Esophagus muscularis mucosa (tissue), 4 donors: ENCODE measurements at regions not wholly inside any gene's neighbourhood (a gene's known extent, or its start where the extent isn't known, plus 50 kb on each side); places are given as distances from the start of the nearest gene placed in this dataset.

Source experiments
- EP300 ChIP-seq: sonication (generic); formaldehyde crosslinking; IDR thresholded peaks from one replicate; pipeline ENCODE4 v1.6.1; 2017; ENCODE audit warnings: antibody characterized with exemption
- POLR2AphosphoS5 ChIP-seq, 2 donors: sonication (generic); formaldehyde crosslinking; IDR thresholded peaks; one replicate each; pipeline ENCODE4 v1.6.1; 2017; ENCODE audit warnings: antibody characterized with exemption in 2 of 2
- TF ChIP-seq, protein P1 (sequence below), 3 experiments: fragments of 200-600 bp in 2 of 3; fragments of 450-650 bp in 1 of 3; sonication (generic) in 2 of 3; IDR thresholded peaks; one replicate each; pipeline ENCODE4 v1.5.1; 2017 to 2019; ENCODE audit warnings: antibody characterized with exemption in 3 of 3, mild to moderate bottlenecking in 2 of 3, moderate library complexity in 1 of 3

DNA sequence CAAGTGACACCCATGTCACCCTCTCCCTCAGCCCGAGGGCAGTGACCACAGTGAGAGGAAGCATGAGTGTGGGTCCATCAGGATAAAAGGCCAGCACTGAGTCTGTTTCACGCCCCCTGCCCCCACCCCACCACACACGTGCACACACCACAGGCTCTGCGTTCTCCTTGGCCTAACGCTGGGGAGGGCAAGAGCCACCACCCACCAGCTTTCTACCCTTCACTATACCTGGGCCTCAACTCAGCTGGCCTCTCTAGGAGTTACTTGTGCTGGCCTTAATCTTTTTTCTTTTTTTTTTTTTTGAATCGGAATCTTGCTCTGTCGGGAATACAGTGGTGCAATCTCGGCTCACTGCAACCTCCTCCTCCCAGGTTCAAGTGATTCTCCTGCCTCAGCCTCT lies 140.5 kb downstream of the ZFP36L2 start:
- TF ChIP-seq, protein P1, sequence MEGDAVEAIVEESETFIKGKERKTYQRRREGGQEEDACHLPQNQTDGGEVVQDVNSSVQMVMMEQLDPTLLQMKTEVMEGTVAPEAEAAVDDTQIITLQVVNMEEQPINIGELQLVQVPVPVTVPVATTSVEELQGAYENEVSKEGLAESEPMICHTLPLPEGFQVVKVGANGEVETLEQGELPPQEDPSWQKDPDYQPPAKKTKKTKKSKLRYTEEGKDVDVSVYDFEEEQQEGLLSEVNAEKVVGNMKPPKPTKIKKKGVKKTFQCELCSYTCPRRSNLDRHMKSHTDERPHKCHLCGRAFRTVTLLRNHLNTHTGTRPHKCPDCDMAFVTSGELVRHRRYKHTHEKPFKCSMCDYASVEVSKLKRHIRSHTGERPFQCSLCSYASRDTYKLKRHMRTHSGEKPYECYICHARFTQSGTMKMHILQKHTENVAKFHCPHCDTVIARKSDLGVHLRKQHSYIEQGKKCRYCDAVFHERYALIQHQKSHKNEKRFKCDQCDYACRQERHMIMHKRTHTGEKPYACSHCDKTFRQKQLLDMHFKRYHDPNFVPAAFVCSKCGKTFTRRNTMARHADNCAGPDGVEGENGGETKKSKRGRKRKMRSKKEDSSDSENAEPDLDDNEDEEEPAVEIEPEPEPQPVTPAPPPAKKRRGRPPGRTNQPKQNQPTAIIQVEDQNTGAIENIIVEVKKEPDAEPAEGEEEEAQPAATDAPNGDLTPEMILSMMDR (IDR thresholded peaks at IDR 0.05): no peak
- TF ChIP-seq POLR2AphosphoS5 (IDR thresholded peaks at IDR 0.05) (no peak), EP300 (no peak)
